GM12865 (cell line): ENCODE measurements at regions not wholly inside any gene's neighbourhood (a gene's known extent, or its start where the extent isn't known, plus 50 kb on each side); places are given as distances from the start of the nearest gene placed in this dataset.

Experiments used
- DNase-seq: peaks from one replicate; pipeline ENCODE4 v3.0.0; 2010; ENCODE audit warnings: low read depth
- H3K4me3 ChIP-seq: 2 replicates; pipeline ENCODE4 v1.5.1; 2011; ENCODE audit warnings: mild to moderate bottlenecking, low read depth, low read length, control low read depth
- CTCF ChIP-seq: IDR thresholded peaks from 2 replicates; pipeline ENCODE4 v1.5.1; 2011; ENCODE audit warnings: low read length, control low read depth, low read depth, inconsistent platforms; ENCODE audit not compliant: insufficient read depth; ENCODE audit errors: missing control alignments

GRCh38 chr2:217467331-217467730 is 535.5 kb downstream of the TNS1 start:
- no peak overlapping the region for H3K4me3 ChIP-seq
- DNase-seq, result no peak
- TF ChIP-seq CTCF, result no peak

- no peak overlapping the region for H3K4me3 ChIP-seq
- no peak for TF ChIP-seq CTCF
- no peak for DNase-seq
These were observed 536.0 kb downstream of the TNS1 start for GRCh38 chr2:217466805-217467204.

- no peak for TF ChIP-seq CTCF
- DNase-seq, result no peak
- H3K4me3 ChIP-seq, result no peak overlapping the region
These were observed 536.7 kb downstream of the TNS1 start for GRCh38 chr2:217466104-217466503.

GRCh38 chr2:217465100-217465499 is 537.7 kb downstream of the TNS1 start:
- no peak for TF ChIP-seq CTCF
- DNase-seq, result no peak
- no peak overlapping the region for H3K4me3 ChIP-seq

- H3K4me3 ChIP-seq, result no peak overlapping the region
- DNase-seq, result no peak
- TF ChIP-seq CTCF, result no peak
These were observed 539.3 kb downstream of the TNS1 start for GRCh38 chr2:217463402-217464075.

GRCh38 chr2:217462121-217462520 is 540.7 kb downstream of the TNS1 start:
- H3K4me3 ChIP-seq, result no peak overlapping the region
- no peak for TF ChIP-seq CTCF
- no peak for DNase-seq

- no peak overlapping the region for H3K4me3 ChIP-seq
- no peak for DNase-seq
- TF ChIP-seq CTCF, result no peak
These were observed 541.1 kb downstream of the TNS1 start for GRCh38 chr2:217461674-217462073.
